GM18511 (cell line): ENCODE measurements at regions not wholly inside any gene's neighbourhood (a gene's known extent, or its start where the extent isn't known, plus 50 kb on each side); places are given as distances from the start of the nearest gene placed in this dataset.
A peak's percentile ranks its signal among the peaks of the same experiment; 100 is the strongest.

ENCODE experiments used
- ATAC-seq: cut with Tn5 transposase; IDR thresholded peaks from one replicate; pipeline ENCODE4 v1.9.1; 2021; ENCODE audit warnings: mild to moderate bottlenecking, moderate library complexity; ENCODE audit not compliant: unreplicated experiment

DNA sequence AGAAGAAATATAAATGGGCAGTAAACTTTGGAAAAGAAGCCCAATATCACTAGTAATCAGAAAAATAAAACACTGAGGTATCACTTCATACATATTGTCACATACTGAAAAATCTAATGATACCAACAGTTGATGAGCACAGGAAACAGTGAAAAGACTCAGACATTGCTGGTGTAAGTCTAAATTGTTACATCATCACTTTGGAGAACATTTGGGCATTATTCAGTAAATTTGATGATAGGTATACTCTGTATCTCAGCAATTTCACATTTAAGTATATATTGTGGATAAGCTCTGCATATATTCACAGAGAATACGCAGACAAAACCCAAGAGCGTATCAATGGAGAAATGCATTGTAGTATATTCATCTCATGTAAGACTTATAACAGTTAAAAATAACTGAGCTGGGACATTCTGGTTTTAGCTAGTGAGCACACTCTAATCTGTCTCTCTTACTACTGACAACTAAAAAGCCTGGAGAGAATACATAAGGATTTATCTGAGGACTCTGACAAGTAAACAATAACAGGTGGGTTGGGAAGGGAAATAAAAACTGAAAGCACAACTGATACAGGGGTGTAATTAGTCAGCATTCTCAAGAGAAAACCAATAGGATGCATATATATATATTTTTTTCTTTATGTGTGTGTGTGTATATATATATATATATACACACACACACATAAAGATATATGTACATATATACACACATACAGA, 212.7 kb upstream of the JUN start:
- peak; percentile 86 for ATAC-seq

DNA sequence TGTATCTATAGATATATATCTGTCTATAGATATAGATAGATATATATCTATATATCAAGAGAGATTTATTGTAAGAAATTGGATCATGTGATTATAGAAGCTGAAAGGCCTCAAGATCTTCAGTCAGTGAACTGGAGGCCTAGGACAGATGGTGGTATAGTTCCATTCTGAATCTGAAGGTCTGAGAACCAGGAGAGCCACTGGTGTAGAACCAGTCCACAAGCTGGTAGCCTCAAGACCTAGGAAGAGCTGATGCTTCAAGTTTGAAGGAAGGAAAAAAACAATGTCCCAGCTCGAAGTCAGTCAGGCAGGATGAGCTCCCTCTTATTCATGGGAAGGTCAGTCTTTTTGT, 213.2 kb upstream of the JUN start:
- peak; percentile 78 for ATAC-seq

DNA sequence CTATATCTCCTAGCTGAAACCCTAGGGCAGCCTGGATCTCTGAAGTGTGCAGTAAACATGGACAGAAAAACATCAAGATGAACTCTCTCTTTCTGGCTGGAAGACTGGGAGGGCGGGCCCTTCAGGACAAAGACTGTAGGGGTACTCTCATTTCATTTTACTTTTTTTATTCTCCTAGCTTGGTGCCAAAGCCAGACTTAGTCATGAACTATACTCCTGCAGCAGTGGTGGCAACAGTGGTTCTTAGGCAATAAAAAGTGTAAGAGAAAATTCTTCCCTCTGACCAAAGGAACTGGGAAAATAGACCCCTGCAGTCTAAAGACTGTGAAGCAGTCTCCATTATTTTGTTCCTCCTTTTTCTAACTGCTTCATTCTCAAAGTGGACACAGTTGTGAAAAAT, 213.8 kb upstream of the JUN start:
- ATAC-seq: no peak

DNA sequence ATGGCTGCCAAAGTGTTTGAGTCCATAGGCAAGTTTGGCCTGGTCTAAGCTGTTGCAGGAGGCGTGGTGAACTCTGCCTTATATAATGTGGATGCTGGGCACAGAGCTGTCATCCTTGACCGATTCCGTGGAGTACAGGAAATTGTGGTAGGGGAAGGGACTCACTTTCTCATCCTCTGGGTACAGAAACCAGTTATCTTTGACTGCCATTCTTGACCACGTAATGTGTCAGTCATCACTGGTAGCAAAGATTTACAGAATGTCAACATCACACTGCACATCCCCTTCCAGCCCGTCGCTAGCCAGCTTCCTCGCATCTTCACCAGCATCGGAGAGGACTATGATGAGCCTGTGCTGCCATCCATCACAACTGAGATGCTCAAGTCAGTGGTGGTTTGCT, 215.8 kb upstream of the JUN start:
- no peak for ATAC-seq

DNA sequence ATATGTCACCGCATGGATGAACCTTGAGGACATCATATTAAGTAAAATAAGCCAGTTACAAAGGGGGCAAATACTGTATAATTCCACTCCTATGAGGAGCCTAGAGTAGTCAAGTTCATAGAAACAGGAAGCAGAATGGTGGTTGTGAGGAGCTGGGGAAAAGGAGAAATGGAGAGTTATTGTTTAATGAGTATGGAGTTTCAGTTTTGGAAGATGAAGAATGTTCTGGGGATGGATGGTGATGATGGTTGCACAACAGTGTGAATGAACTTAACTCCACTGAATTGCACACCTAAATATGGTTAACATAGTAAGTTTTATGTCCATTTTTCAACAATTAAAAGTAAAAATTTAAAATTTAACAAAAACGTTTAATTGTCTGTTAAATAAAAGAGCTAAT, 220.9 kb upstream of the JUN start:
- no peak for ATAC-seq

DNA sequence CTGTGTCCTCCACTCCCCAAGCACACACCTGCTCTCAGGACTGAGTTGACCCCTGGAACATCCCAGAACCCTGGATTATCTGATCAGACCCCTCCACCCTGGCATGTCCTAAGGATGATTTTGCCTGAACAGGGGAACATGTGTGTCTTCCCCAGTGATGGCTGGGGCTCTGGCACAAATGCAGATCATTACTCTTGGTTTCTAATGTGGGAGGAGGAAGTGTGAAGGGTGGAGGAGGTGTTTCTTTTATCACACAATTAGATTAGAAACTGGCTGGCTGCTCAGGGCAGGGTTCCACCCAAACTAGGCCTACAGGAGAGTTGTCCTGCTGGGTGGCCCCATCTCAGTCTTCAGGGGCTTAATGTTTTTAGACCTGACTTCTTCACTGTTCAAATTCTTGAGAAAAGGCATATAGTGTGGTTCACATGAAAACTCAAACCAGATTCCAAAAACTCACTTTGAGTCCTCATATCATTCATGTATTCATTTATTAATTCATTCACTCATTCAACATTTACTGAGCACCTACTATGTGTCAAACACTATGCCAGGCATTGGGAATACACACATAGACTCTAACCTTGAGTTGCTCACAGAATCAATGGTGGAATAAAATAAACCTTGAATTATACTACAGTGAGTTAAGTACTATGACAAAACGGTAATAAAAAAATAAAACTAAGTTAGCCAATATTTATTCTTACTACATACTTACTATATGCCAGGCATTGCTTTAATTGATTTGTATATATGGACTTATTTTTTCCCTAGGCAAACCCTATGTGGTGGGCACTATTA, 221.8 kb upstream of the JUN start:
- ATAC-seq: peak; percentile 68

DNA sequence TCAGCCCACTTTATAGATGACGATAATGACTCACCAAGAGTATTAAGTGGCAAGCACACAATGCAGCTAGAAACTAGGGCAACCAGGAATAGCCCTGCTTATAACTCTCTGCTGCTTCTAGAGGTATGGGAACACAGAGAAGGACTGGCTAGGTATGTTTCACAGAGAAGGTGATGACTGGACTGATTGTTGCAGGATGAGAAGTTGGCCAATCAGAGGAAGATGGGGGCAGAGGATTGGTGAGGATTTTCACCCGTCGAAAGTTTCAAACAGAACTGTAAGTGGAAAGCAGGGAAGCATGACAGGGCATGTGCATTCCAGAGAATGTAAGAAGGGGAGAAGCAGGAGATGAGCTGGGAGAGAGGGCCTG, 222.4 kb upstream of the JUN start:
- ATAC-seq: no peak

DNA sequence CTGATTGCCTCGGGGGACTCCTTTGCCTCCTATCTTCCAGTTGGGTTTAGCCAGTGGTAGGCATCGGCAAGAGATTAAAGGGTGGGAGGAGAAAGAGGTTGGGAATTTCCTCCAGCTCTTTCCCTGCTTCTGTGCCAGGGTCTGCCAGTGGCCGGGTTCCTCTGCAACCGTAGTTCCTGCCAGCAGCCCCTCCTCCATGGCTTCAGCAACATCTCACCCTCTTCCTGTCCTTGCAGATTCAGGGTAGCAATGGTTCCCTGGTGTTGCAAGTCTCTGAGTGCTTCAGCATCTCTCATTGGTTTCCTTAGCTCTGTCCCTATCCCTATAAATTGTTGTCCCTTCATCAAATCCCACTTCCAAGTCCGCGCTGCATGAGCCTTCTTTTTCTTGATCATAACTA, 223.1 kb upstream of the JUN start:
- ATAC-seq: no peak

DNA sequence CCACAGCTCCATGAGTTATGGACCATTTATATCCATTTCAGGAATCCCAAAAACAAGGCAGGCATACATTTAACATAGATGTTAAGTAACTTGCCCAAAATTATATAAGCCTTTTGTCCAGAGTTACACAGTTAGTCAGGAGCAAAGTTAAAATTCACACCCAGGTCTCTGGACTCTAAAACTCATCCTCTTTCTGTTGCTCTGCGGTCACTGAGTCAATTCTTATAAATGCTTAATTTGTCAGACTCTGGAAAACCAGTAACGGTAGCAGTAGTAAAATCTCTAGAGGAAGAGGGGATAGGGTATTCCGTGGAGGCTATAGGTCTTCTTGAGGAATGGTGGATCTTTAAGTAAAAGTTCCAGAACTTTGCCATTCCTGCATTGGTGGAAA, 223.6 kb upstream of the JUN start:
- peak; percentile 25 for ATAC-seq

DNA sequence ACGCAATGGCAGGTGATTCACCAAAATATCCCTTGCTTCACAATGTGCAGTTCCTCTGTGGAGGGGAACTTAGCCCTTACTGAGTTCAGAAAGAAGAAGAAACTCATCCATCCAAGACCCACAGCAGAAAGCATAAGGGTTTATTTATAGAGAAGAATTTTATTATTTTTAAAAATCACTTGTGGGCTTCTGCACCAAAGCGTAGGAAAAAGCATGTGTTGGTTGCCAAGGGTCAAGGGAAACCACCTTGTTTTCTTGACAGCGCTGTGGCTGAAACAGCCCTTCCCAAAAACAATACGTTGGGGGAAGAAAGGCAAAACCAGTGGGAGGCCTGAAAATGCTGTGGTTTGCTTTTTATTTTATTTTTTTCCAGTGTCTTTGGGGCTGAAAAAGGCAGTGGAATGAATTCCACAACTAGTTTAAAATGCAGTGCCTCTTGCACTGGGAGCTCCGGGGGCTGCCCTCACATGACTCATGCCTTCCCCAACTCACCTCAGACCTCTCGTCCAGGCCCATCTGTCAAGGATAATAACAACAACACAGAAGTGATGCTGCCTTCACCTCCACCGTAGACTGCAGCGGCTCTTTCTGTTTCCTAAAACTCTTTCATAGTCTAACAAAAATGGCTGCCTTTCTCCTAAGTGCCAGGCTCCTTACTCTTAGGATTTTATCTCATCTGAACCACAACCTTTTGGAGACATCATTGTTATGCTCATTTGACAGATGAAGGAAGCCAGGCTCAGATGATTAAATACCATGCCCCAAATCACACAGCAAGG, 224.2 kb upstream of the JUN start:
- ATAC-seq: peak; percentile 49

DNA sequence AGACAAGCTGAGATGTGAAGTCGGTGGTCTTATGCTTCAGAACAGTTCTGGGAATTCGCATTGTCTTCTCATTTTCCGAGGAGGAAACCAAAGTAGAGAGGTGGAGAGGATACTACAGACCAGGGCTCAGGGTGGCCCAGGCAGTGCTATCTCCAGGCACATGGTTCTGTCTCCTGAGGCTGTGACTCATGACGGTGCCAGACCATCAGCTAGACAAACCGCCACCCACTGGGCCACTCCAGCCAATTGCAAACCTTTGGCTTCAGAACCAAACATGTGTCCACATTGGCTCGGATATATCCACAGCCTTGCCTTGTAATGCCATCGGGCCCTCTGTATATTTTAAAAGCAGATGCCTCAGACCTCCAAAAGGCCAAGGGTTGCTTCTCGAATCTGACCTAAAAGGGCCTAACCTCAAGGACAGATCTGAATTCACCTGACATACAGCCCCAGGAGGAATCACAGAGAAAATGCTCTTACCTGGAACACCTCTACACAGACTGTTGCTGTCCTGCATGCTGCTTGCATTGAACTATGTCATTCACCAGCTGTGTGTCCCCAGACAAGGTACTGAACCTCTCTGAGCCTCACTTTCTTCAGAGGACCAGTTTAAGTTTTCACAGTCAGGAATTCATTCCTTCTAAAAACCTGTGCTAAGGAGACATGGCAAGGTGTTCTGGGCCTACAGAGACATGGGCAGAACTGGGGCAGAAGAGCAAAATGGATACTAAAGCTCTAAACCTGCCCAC, 224.9 kb upstream of the JUN start:
- no peak for ATAC-seq

DNA sequence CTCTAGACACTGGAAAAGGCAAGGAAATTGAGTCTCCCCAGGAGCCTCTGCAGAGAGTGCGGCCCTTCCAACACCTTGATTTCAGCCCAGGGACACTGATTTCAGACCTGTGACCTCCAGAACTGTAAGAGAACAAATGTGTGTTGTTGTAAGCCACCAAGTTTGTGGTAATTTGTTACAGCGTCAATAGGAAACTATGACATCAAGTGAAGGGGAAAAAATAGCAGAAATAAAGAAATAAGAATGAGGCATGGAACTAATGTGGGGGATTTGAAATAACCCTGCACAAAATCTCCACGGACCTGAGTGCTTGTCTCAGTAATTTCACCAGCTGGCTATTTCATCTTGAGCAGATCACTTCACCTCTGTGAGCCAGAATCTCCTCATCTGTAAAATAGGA, 227.8 kb upstream of the JUN start:
- no peak for ATAC-seq

DNA sequence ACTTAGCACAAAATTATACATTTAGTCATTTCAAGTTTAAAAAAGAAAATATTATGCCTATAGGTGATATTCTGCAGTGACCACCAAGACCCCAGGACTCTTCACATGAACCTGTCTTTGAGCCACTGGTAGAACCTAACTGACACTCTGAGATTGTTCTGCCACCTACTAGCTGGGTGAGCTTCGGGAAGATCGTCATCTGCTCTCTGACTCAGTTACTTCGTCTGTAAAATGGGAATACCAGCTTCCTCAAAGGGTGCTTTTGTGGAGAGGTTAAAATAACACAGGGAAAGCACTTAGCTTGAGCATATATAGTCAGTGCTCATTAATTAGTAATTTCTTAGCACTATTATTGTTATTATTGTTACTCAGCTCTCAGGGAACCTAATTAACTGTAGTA, 228.5 kb upstream of the JUN start:
- no peak for ATAC-seq

DNA sequence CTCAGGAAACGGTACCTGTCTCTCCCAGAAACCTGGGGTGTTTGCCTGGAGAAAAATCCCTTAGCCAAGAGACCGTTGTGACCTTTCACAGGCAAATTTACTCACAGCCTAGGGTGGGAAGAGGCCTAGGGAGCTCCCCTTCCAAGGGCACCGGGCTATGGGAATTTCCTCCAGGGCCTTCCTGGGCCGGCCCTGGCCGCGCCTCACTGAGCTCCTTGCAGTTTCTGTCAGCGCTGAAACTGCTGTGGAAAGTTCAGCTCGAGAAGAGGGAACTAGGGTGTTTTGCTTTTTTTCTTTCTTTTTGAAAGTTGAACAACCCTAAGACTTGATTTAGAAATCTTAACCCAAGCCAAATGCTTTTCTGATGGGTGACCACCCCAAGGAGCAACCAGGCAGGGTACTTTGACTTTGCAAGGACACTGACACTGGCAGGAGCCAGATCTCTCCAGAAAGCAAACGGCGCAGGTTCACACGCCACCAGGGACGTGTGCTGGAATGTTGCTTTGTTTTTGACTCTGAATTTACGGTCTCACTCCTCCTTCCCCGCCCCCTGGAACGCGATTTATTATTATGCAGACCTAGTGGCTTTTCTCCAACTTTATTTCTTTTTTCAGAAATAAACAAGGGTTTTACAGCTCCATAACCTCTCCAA, 229.6 kb upstream of the JUN start:
- ATAC-seq: peak; percentile 65

DNA sequence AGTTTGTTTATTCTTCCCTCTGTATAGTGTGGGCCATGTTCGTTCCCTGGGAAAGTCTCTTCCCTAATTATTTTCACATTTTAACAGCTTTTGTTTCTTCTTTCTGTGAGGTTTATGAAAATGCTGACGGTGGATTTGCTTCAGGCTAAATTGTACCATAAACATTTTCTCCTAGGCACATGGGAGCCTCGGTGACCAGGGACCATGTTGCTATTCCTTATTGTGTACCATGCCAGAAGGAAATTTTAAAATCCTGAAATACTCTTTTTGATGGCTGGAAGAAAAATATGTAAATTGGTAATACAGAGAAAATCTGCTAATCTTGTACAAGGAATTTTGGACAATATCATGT, 230.1 kb upstream of the JUN start:
- ATAC-seq: no peak

DNA sequence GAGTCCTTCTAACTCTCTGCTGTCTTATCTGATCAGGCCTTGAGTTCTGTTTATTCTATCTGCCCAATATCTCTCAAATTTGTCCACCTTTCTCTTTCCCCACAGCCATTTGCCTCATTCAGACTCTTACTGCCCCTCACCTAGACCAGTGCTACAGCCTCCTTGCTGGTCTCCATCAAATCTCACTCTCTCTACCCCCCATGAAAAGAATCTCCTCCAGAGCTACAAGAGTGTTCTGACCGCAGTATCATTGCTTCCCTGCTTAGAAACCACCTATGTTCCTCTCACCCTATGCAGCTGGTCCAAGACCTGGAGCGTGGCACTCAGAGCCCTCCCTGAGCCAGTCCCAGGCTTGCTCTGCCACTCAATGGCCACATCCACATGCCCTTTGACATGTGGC, 231.0 kb upstream of the JUN start:
- ATAC-seq: no peak

DNA sequence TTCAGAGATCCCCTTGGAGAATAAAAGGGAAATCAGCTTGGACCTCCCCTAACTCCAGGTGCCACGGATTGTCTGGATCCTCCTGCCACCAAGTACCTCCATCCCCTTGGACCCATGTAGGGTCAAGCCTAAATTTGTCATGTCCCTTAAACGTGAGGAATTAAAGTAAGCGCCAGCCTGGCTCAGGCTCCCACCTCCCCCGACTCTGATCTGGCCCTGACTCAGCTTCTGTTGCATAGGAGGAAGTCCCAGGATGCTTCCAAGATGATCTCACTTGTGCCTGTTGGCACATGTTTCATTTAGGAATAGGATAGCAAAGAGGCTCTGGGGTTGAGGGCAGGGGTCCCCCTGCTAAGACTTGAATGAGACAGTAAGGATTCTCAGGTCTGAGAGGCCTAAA, 231.9 kb upstream of the JUN start:
- no peak for ATAC-seq

DNA sequence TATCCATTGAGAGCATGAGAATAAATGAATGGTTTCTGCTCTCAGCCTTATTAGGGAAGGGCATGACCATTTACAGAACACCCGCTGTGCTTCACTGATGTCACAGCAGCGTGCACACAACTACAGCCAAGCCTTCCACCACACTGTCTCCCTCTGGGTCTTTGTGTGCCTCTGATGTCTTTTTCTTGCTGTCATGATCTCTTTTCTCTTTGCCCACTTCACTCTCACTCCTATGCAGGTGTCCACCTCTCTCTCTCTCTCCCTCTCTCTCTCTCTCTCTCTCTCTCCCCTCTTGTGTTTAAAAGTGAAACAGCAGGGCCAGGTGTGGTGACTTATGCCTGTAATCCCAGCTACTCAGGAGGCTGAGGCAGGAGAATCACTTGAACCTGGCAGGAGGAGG, 232.5 kb upstream of the JUN start:
- no peak for ATAC-seq

DNA sequence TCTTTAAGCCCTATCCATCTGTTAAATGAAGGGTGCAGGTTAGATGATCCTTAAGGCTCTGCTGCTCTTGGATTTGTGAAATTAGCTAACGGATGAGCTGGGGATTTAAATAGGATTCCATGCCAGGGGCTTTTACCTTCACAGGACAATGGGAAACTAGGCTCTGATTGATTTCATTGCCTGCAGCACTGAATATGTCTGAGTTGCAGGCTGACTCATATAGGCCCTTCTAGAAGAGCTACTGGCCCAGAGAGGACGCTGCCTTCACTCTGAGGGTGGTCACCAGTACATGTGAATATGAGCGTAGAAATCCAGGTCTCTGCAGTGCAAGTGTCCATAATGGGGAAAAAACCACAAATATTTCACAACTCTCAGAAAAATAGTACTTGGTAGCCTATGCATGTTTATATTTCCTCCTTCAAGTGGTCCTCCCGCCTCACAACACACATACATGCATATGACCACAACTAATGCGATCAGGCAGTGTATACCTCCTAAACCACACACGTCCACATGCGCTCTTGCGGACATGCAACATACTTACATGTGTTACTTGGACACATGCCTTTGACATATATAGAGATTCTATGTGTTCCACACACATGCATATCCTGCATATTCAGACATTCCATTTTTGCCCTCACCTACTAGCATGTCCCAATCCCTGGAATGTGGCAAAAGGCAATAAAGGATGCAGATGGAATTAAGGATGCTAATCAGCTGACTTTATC, 233.8 kb upstream of the JUN start:
- no peak for ATAC-seq

DNA sequence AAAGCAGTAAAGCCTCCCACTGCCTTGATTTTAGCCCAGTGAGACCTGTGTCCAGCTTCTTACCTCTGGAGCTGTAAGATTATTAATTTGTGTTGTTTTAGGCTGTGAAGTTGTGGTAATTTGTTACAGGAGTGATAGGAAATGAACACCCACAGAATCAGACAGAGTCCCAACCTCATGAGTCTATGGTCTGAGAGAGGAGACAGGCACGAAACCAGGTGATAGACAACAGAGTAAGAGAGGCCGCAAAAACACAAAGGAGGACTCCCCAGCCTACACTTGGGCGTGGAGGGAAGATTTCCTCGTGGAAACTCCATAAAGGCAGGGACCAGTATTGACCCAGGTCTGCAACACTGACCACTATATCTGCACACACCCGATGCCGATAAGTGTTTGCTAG, 234.6 kb upstream of the JUN start:
- ATAC-seq: no peak
